ENCODE measurements at regions not wholly inside any gene's neighbourhood (a gene's known extent, or its start where the extent isn't known, plus 50 kb on each side); places are given as distances from the start of the nearest gene placed in this dataset.
"Not testable (repeated sequence)": the region's sequence is repeated elsewhere in the genome, so short reads cannot be mapped to it uniquely, and the experiment has no call there.

DNA sequence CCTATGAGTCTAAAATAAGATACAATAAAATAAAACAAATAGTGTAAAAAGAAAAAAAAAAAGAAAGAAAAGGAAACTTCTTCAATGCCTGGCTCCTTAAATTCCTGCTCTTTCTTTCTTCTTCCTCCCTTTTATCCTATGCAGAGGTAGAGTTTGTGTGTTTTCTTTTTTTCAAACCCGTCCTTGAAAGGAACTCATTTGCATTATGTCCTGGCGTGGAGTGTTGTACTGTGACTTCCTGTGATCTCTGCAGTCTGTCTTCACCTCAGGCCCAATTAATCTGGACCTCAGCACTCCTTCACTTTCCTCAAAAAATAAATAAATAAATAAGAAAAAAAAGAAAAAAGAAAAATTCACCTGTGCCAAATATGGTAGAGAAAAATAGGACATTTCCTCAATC is 541.9 kb upstream of the SPTLC3 start:
- DNase-seq (ENCODE audit: low spot score) = no peak

DNA sequence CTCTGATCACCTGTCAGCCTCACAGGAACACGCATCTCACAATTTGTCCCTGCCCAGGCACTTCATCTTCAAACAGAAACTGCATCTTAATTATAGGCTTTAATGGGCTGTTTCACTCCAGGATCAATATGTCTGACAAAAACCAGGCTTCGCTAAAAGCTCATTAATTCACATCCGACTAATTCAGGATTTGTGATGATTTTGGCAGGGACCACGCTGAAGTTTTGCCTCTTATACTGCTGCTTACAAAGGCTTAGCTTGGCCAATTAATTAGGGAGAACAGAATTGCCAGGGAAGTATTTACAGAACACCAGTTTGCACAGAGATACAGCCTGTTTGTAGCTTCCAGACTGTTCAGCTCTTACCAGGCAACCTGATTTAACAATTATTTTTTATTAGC is 541.0 kb upstream of the SPTLC3 start:
- DNase-seq (ENCODE audit: low spot score) = no peak

DNA sequence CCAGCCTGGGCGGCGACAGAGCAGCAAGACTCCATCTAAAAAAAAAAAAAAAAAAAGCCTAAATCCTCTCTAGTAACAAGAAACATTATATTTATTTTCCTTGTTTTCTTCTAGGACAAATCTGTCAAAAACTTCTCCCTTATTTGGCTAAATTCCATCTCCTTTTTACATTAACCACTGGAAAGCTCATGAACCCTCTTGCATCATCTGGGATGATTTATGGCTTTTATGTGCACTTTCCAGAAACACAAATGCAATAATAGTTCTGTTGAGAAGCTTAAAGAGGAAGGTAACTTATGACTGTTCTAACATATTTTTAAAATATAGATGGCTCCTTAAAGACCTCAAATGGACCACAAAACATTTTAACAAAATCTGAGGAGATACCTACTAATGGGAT is 526.1 kb upstream of the SPTLC3 start:
- no peak for DNase-seq (ENCODE audit: low spot score)

DNA sequence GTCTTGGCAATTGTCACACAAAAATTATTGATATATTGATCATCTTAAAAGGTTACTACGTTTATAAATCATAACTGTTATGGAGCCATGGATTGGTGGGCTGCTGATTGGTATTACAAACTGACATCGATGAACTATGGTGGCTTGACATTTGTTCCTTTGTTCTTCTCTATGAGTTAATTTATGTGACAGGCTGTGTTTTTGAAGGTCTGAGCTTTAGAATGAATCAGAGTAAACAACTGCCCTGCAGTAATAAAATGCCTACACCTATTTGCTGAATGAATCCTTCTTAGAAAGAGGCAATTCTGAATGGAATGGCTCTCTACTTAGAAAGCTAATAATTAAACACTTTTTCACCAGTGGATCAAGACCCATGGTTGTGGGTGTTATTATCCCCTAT is 506.3 kb upstream of the SPTLC3 start:
- DNase-seq (ENCODE audit: low spot score) = no peak

DNA sequence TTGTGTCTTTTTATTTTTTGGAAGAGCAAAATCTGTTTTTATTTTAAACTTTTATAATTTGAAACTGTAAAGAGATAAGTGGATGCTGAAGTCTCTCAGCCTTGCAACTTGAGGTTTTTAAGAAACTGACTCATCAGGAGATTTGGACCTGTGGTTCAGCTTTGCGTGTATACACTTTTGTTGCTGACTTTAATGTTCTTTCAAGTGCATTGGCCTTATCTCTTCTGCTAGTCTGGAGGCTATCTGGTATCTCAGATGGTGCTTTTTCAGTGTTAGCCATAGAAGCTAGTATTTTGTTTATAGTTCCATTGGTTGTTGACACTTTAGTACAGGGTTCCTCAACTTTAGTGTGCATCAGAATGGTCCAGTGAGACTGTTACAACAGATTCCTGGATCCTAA is 504.0 kb upstream of the SPTLC3 start:
- DNase-seq (ENCODE audit: low spot score) = no peak

DNA sequence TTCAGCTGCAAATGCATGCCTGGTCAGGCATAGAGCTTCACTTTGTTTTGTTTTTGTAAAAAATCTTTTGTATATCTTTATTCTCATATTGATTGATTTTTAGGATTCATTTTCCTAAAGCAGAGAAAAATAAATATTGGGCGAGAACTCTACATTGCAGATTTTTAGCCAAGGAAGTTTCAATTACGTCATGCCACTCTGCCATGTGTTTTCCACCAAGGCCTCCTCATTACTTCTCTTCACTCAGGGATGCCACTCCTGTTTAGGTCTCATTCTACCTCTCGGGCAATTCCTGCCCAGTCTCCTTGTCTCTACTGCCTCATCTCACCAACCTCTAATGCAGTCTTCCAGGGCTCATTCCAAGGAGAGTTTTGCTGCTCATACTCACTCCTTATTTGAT is 497.3 kb upstream of the SPTLC3 start:
- no peak for DNase-seq (ENCODE audit: low spot score)

DNA sequence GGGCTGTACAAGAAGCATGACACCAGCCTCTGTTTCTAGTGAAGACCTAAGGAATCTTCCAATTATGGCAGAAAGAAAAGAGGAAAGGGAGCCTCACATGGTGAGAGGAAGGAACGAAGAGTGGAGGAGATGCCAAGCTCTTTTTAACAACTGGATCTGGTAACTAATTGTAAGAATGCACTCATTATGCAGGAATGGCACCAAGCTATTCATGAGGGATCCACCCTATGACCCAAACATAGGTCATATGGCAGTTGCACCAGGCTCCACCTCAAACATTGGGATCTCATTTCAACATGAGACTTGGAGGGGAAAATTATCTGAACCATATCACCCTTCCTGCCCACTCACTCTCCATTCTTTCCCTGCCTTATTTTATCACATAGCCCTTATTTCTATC is 496.0 kb upstream of the SPTLC3 start:
- DNase-seq (ENCODE audit: low spot score) = no peak

DNA sequence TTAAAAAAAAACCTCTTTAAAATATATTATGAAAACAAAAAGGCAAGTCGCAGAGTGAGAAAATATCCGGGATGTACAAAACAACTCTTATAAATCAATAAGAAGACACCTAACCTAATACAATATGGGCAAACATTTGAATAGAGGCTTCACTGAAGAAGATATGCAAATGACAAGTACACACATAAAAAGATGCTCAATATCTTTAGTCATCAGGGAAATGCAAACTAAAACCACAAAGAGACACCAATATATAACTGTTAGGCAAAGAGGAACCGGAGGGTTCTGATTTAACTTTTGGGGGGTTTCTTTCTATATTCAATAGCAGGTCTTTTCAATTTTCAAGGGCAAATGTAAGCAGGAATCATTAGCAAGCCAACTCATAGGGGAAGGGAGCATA is 480.7 kb upstream of the SPTLC3 start:
- DNase-seq (ENCODE audit: low spot score) = no peak

DNA sequence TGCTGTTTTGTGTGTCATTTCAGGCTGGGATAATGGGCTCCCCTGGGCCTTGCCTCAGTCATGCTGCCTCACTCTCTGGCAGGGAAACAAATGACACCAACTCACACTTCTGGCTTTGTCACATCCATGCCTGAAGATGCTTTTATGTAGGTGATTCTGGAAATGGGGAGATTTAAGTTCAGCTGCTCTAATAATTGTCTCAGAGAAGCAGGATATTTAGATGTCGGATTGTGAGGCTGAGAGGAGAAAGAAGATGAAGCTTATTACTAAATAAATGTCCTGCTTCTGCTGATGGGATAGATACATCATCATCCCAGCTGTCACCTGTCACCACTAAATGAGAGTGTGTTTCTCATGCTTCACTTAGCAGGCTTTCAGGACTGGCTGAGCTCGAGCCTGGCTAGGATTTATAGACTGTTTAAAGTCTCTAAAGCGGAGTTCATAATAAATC is 480.2 kb upstream of the SPTLC3 start:
- DNase-seq (ENCODE audit: low spot score) = no peak

DNA sequence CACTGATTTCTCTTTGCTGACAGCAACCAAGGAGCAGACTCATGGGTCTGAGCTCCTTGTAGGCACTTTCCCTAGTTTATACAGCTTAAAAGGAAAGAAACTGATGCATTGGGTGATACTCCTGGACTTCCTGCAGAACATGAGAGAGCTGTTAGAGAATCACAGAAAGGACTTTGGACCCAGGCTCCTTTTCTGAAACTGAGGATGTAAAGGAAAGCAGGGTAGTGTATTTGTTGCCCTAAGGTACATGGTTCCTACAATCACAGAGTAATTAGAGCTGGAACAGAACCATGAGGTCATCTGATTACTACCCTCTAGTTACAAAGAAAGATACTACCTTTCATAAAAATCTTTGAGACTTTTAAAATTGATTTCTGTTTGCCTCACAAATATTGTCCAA is 477.1 kb upstream of the SPTLC3 start:
- DNase-seq (ENCODE audit: low spot score) = no peak

DNA sequence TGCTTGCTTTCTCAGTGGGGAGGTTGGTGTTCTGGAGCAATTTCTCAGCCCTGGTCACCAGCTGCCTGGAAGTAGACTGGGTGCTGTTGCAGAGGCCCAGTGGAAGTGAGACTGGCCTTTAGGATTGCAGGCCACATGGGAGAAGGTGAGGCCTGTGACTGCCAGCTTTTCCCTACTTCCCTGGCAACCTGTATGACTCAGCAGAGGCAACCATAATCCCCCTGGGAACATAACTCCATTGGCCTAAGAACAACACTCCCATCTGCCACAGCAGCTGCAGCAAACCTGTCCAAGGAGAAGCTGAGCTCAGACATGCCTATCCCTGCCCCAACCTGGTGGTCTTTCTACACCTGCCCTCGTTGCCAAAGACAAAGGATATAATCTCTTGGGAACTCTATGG is 473.5 kb upstream of the SPTLC3 start:
- no peak for DNase-seq (ENCODE audit: low spot score)

DNA sequence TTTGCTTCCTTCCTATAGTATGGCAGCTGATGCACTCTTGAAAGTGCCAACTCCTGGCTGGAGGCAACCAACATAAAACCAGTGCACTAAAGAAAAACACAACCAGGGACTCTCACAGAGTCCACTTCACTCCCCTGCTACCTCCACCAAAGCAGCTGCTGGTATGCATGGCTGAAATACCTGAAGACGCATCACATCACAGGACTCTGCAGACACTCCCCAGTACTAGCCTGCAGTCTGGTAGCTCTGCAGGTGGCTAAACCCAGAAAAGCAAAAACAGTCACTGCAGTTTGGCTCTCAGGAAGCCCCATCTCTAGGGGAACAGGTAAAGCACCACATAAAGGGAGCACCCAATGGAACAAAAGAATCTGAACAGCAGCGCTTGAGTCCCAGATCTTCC is 473.0 kb upstream of the SPTLC3 start:
- no peak for DNase-seq (ENCODE audit: low spot score)

DNA sequence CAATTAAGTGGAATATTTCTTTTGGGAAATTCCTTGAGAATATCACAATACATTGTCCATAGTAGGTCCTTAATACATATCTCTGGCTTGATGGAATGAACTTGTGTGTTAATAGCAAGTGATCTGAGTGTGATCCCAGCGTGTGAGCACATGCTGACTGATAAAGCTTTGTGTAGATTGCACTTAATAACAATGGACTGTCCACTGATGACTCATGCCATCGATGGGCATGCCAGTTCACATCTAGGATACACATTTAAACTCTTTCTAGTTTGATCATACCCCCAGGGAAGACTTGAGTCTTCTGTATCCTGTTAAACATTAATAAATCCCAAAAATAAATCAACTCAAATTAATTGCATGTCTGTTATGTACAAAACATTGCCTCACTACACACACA is 454.3 kb upstream of the SPTLC3 start:
- DNase-seq (ENCODE audit: low spot score) = no peak

DNA sequence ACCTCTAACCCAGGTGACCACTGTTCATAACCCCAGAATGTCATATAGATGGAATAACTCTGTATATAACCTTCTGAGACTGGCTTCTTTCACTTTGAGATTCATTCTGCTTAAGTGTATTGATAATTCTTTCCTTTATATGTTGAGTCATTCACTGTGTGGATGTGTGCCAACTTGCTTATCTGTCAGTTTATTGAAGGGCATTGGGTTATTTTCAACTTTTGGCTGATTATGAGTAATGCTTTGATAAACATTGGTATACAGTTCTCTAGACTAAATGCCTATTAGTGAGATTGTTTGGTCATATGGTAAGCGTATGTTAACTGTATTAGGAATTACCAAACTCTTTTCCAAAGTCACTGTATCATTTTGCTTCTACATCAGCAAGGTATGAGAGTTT is 453.4 kb upstream of the SPTLC3 start:
- DNase-seq (ENCODE audit: low spot score) = no peak

DNA sequence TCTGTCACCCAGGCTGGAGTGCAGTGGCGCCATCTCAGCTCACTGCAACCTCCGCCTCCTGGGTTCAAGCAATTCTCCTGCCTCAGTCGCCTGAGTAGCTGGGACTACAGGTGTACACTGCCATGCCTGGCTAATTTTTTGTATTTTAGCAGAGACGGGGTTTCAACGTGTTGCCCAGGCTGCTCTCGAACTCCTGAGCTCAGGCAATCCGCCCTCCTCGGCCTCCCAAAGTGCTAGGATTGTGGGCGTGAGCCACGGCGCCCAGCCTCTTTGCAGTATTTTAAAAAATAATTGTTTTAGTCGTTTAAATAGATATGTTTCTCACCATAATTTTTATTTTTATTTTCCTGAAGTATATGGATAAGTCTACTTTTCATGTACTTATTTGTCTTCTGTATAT is 452.9 kb upstream of the SPTLC3 start:
- not testable (repeated sequence) for DNase-seq (ENCODE audit: low spot score)

DNA sequence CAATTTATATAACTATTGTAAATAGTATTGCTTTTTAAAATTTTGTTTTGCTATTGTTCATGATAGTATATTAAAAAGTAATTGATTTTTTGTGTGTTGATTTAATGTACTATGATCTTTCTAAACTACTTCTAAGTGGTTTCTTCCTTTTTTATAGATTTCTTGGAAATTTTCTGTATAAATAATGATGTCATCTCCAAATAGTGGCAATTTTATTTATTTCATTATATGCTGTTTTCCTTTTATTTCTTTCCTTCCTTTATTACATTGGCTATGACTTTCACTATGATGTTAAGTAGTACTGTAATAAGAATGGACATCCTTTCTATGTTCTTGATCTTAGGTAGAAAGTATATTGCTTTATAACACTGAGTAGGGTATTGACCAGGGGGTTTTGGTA is 451.5 kb upstream of the SPTLC3 start:
- DNase-seq (ENCODE audit: low spot score) = no peak

DNA sequence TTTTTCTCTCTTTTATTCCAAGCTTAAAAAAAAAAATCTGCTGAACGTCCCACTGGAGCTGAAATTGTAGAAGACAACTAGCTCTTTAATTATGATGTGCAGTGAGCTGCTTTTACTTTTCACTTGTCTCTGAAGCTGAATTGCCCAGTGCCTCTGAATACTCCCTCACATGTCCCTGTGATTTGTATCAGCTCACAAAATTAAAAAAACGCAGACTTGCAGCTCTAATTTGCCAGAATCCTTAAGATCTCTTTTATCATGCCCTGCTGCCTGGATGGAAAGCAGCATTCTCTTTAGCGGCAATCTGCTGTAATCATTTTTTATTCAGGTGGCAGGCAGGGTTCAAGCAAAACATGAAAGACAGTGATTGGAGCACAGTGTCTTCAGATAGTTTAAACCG is 443.8 kb upstream of the SPTLC3 start:
- no peak for DNase-seq (ENCODE audit: low spot score)

DNA sequence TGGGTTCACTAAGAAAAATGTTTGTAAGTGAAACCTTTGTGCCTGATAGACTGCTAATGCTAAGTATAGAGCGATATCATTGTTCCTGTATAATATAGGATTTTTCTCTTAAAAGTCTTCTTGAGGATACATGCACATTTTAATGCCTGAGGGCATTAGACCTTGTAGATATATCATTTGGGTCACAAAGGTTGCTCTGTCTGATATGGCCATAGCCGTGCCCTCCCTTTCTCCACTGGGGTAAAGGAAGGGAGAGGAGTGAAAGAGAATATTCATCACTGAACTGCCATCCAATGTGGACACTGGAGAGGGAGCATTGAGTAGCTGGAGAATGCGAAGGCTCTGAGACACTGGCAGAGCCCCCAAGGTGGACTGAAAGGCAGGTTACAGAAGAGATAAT is 442.2 kb upstream of the SPTLC3 start:
- no peak for DNase-seq (ENCODE audit: low spot score)

DNA sequence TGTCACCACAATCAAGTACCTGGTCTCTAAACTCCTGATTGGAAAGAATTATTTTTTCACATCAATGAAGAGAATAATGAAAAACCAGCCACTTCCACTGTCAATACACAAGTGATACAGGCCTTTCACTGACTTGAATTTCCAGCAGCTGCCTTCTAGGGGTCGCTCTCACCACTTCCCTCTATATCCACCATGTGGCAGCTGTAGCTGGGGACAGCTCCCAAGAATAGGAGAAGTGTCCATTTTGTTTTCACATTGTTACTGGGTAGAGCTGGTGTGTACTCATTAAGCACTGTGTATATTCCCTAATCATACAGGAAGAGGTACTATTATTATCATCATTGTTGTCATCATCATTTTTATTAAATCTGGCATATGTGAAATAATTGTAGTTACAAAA is 438.4 kb upstream of the SPTLC3 start:
- DNase-seq (ENCODE audit: low spot score) = peak; percentile 44

DNA sequence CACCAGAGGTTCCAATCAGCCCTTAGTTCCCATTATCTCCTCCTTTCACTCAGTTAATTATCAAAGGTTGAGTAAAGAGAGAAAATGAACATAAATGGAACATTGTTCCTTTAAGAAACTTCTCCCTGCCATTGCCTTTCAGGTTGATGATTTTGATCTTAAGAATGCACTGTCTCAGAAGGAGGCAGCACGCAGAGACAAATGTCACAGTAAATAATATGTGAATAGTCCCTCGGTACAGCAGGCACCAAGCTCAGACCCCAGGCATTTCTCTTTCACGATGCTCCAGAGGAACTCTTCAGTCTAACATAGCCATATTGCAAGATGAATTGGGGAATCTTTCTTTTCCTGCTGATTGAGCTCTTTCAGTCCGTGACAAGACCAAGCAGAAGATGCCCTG is 435.3 kb upstream of the SPTLC3 start:
- no peak for DNase-seq (ENCODE audit: low spot score)

DNA sequence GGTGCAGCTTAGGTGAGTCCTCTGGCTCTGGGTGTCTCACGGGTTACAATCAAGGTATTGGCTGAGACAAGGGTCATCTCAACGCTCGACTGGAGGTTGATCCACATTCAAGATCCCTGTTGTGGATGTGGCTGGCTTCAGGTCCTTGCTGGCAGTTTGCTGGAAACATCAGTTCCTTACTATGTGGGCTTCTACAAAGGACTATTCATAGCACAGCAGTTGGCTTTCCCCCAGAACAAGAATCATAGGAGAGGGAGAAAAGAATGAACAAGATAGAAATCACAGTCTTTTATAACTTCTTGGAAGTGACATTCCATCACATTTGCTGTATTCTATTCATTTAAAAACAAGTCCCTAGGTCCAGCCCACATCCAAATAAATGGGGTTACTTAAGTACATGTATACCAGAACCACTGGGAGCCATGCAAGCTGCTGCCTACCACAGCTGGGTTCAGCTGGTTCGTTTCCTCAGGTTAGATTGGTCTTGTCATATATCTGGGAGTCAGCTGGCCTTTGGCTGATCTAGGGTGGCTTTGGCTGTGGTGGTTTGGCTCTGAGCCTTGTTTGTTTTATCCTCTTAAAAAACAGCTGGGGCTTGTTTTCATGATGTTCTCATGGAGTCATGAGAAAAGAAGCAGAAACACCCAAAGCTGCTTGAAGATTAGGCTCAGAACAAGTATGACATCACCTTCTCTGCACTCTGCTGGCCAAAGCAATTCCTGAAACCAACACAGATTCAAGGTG is 433.2 kb upstream of the SPTLC3 start:
- DNase-seq (ENCODE audit: low spot score) = no peak

DNA sequence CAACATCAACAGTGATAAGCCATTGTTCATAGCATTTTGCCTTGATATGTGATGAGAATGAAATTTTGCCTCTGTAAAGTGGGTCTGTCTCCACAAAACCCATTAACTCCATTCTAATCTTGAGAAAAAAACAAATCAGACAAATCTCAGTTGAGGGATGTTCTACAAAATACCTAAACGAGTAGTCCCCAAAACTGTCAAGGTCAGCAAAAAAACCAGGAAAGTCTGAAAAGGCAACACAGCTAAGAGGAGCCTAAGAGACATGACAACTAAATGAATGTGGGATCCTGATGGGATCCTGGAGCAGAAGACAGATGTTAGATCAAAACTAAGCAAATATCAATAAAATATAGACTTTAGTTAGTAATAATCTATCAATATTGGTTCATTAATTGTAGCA is 431.6 kb upstream of the SPTLC3 start:
- DNase-seq (ENCODE audit: low spot score) = no peak

DNA sequence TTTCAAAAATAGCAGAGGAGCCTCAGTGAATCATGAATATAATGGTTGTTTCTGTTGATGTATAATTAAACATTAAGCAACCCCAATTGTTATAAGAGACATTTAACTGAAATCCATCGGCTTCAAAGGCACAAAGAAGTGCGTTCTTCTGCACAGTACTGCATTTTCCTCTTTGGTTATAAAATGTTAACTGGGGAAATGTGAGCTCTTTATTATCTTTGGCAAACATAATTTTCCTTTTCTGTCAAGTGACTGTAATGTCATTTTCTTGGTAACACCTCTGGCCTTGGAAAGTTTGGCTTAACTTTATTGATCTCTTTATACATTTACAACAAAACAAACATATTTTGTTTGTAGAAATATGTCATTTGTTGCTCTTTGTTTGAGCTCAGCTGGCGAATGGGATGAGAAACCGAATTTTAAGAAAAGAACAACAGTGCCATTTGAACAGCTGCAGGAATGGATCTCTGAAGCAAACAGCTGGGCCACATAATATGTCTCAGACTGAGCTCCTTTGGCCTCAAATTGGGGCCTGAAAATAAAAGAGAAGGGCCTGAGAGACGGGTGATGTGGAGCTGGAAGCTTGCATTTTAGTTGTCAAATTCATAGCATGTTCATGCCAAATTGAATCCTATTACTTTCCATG is 427.0 kb upstream of the SPTLC3 start:
- no peak for DNase-seq (ENCODE audit: low spot score)

DNA sequence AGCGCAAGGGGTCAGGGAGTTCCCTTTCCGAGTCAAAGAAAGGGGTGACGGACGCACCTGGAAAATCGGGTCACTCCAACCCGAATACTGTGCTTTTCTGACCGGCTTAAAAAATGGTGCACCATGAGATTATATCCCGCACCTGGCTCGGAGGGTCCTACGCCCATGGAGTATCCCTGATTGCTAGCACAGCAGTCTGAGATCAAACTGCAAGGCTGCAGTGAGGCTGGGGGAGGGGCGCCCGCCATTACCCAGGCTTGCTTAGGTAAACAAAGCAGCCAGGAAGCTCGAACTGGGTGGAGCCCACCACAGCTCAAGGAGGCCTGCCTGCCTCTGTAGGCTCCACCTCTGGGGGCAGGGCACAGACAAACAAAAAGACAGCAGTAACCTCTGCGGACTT is 426.1 kb upstream of the SPTLC3 start:
- DNase-seq (ENCODE audit: low spot score) = not testable (repeated sequence)
